ENCODE measurements at regions not wholly inside any gene's neighbourhood (a gene's known extent, or its start where the extent isn't known, plus 50 kb on each side); places are given as distances from the start of the nearest gene placed in this dataset.
"Not testable (repeated sequence)": the region's sequence is repeated elsewhere in the genome, so short reads cannot be mapped to it uniquely, and the experiment has no call there.

DNA sequence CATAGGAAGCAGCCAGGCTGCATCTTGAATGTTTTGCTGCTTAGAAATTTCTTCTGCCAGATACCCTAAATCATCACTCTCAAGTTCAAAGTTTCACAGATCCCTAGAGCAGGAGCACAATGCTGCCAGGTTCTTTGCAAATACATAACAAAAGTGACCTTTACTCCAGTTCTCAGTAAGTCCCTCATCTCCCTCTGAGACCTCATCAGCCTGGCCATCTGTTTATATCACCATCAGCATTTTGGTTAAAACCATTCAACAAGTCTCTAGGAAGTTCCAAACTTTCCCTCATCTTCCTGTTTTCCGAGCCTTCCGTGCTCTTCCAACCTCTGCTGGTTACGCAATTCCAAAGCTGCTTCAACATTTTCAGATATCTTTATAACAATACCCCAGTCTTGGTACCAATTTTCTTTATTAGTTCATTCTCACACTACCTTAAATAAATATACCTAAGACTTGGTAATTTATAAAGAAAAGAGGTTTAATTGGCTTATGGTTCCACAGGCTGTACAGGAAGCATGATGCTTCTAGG, 204.8 kb upstream of the STT3B start:
- not testable (repeated sequence) for TF ChIP-seq CTCF (optimal IDR thresholded peaks at IDR 0.05 in 1 of 3, IDR thresholded peaks at IDR 0.05 in 1 of 3, conservative IDR thresholded peaks at IDR 0.05 in 1 of 3; ENCODE audit: extremely low read depth in 1 of 3, insufficient read depth in 2 of 3, low read length in 3 of 3); EZH2 (IDR thresholded peaks at IDR 0.05; ENCODE audit: low read length)

All from keratinocyte (primary cell).